PC-3 (cell line): ENCODE measurements at regions not wholly inside any gene's neighbourhood (a gene's known extent, or its start where the extent isn't known, plus 50 kb on each side); places are given as distances from the start of the nearest gene placed in this dataset.

Experiments used
- ATAC-seq: fragments of 200-7000 bp; cut with Tn5 transposase; 2 replicates; pipeline ENCODE4 v1.9.1; 2020; ENCODE audit warnings: mild to moderate bottlenecking, moderate library complexity
- BruUV-seq: library from RNA; stranded (reverse); fragments of 400-500 nt; replicated peaks from 2 replicates; lab custom pipeline; 2021; lab: Mats Ljungman, UMichigan
- CTCF ChIA-PET: fragments of 300-600 bp; sonication (Branson Sonifier 250); formaldehyde crosslinking; loops from one replicate; lab custom pipeline; 2022; ENCODE audit warnings: antibody characterized with exemption; lab: Charles Lee
- POLR2A ChIA-PET: fragments of 300-600 bp; sonication (Branson Sonifier 250); formaldehyde crosslinking; loops from one replicate; lab custom pipeline; 2022; ENCODE audit warnings: antibody characterized with exemption; ENCODE audit not compliant: unreplicated experiment; lab: Charles Lee
- DNase-seq: peaks from one replicate; pipeline ENCODE4 v3.0.0-alpha.2; 2015
- H2AFZ ChIP-seq: fragments of 300-600 bp; sonication (generic); 2 replicates; pipeline ENCODE4 v1.6.0; 2016; ENCODE audit warnings: antibody characterized with exemption, low read length
- H3F3A ChIP-seq: fragments of 300-600 bp; sonication (generic); one replicate; pipeline ENCODE4 v1.6.0; 2017; ENCODE audit warnings: antibody characterized with exemption, low read length, control low read depth, mild to moderate bottlenecking; ENCODE audit not compliant: unreplicated experiment
- H3K27ac ChIP-seq: fragments of 300-600 bp; sonication (generic); 2 replicates; pipeline ENCODE4 v1.5.1; 2016; ENCODE audit warnings: mild to moderate bottlenecking, low read length
- H3K27me3 ChIP-seq: fragments of 300-600 bp; sonication (generic); 2 replicates; pipeline ENCODE4 v1.6.1; 2016; ENCODE audit warnings: low read length, mixed read lengths
- H3K36me3 ChIP-seq: fragments of 300-600 bp; sonication (generic); 2 replicates; pipeline ENCODE4 v1.6.1; 2016; ENCODE audit warnings: low read depth, mixed run types, low read length, mixed read lengths
- H3K4me1 ChIP-seq: fragments of 300-600 bp; sonication (generic); 2 replicates; pipeline ENCODE4 v1.5.1; 2016; ENCODE audit warnings: low read length; ENCODE audit not compliant: insufficient read depth
- H3K4me2 ChIP-seq: fragments of 300-600 bp; sonication (generic); 2 replicates; pipeline ENCODE4 v1.6.0; 2016; ENCODE audit warnings: low read length
- H3K4me3 ChIP-seq: fragments of 300-600 bp; sonication (generic); 2 replicates; pipeline ENCODE4 v1.5.1; 2016; ENCODE audit warnings: mild to moderate bottlenecking, low read length, mixed read lengths
- H3K79me2 ChIP-seq: fragments of 300-600 bp; sonication (generic); 2 replicates; pipeline ENCODE4 v1.6.1; 2017; ENCODE audit warnings: low read length, mixed read lengths
- H3K9ac ChIP-seq: fragments of 300-600 bp; sonication (generic); 2 replicates; pipeline ENCODE4 v1.6.0; 2016; ENCODE audit warnings: mild to moderate bottlenecking, low read length
- H3K9me2 ChIP-seq: fragments of 300-600 bp; sonication (generic); replicated peaks from 2 replicates; pipeline ENCODE4 v1.6.1; 2016; ENCODE audit warnings: mixed run types, low read length, mixed read lengths
- H3K9me3 ChIP-seq: fragments of 300-600 bp; sonication (generic); 2 replicates; pipeline ENCODE4 v1.6.1; 2016; ENCODE audit warnings: low read length, mixed read lengths
- H4K20me1 ChIP-seq: fragments of 300-600 bp; sonication (generic); 2 replicates; pipeline ENCODE4 v1.6.1; 2016; ENCODE audit warnings: low read length, mixed read lengths
- EZH2 ChIP-seq: fragments of 300-600 bp; sonication (generic); IDR thresholded peaks from one replicate; pipeline ENCODE4 v1.6.1; 2017; ENCODE audit warnings: antibody characterized with exemption, mild to moderate bottlenecking, low read length; ENCODE audit not compliant: unreplicated experiment
- EZH2phosphoT487 ChIP-seq: fragments of 300-600 bp; sonication (generic); IDR thresholded peaks from 2 replicates; pipeline ENCODE4 v1.6.1; 2018; ENCODE audit warnings: mild to moderate bottlenecking, antibody characterized with exemption, low read length, borderline replicate concordance
- intact Hi-C: fragments of 100-400 bp; cut with micrococcal nuclease; formaldehyde crosslinking; loops from 2 replicates; pipeline ENCODE4 v1.9.0; 2023
- TF ChIP-seq, protein P1 (sequence below): fragments of 300-600 bp; sonication (generic); conservative IDR thresholded peaks from 2 replicates; pipeline ENCODE4 v1.5.1; 2017; ENCODE audit warnings: antibody characterized with exemption, low read depth, mild to moderate bottlenecking, low read length

DNA sequence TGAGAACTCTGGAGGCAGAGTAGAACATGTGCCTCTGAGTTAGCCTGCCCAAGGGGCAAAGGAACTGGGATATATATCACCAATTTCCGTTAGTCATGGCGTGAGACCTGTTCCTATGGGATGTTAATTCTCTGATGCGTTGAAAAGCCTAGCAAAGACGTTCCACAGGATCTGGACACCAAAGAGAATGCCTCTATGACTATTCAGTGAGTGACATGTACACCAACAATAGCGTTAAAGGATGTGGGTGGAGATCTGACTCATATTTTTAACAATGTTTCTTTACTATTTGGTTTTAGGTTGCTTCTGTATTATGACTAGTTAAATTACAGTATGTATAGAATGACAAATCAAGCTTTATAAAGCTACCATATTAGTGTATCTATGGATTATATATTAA, 320.9 kb upstream of the MC4R start:
- DNase-seq = peak; percentile 81

DNA sequence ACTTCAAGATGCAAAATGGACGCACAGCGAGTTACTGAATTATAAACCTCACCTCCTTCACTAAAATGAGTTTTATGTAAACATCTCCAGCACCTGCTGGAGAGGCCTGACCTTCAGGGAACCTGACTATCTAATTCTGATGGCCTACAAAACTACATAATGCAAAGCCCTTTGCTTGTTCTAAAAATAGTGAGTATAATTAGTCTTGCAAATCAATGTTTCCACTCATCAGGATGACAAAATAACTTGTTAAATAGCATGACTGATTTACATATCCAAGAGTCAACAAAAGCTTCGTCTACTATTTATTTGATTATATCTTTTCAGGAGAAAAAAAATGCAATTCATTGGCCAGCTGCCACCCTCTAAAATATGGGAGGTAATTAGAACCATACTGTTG, 326.3 kb upstream of the MC4R start:
- BruUV-seq = no TSS peak
- H2AFZ ChIP-seq = no peak overlapping the region
- ChIA-PET POLR2A (no interaction called here), CTCF (no interaction called here)
- H3F3A ChIP-seq = no peaks in the 10 kb centered on the region
- peaks cover 3% of the 10 kb centered on the region for H3K4me1 ChIP-seq
- no peaks in the 10 kb centered on the region for H3K79me2 ChIP-seq
- no peaks in the 10 kb centered on the region for H3K9me3 ChIP-seq
- ATAC-seq (no peak), DNase-seq (no peak)
- no peak overlapping the region for H3K27ac ChIP-seq
- H4K20me1 ChIP-seq = no peaks in the 10 kb centered on the region
- no peak overlapping the region for H3K4me2 ChIP-seq
- no peak overlapping the region for H3K9ac ChIP-seq
- no peaks in the 10 kb centered on the region for H3K9me2 ChIP-seq
- no peak for TF ChIP-seq EZH2
- TF ChIP-seq EZH2phosphoT487 = no peak
- TF ChIP-seq, protein P1, sequence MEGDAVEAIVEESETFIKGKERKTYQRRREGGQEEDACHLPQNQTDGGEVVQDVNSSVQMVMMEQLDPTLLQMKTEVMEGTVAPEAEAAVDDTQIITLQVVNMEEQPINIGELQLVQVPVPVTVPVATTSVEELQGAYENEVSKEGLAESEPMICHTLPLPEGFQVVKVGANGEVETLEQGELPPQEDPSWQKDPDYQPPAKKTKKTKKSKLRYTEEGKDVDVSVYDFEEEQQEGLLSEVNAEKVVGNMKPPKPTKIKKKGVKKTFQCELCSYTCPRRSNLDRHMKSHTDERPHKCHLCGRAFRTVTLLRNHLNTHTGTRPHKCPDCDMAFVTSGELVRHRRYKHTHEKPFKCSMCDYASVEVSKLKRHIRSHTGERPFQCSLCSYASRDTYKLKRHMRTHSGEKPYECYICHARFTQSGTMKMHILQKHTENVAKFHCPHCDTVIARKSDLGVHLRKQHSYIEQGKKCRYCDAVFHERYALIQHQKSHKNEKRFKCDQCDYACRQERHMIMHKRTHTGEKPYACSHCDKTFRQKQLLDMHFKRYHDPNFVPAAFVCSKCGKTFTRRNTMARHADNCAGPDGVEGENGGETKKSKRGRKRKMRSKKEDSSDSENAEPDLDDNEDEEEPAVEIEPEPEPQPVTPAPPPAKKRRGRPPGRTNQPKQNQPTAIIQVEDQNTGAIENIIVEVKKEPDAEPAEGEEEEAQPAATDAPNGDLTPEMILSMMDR = no peak
- no peak overlapping the region for H3K4me3 ChIP-seq
- H3K27me3 ChIP-seq = peaks cover 53% of the 10 kb centered on the region
- H3K36me3 ChIP-seq = no peaks in the 10 kb centered on the region
- intact Hi-C loops = no loop called here

More for the DNA sequence above, 320.9 kb upstream of the MC4R start:
- Histone ChIP-seq H3F3A (no peaks in the 10 kb centered on the region), H3K27me3 (peaks cover 22% of the 10 kb centered on the region), H3K4me2 (no peak overlapping the region), H2AFZ (no peak overlapping the region), H3K27ac (peak overlapping the region; percentile 19; the same call in 1 of the 2 replicates), H3K4me1 (peaks cover 10% of the 10 kb centered on the region), H3K9me2 (no peaks in the 10 kb centered on the region), H3K9me3 (no peaks in the 10 kb centered on the region), H4K20me1 (no peaks in the 10 kb centered on the region), H3K9ac (no peak overlapping the region), H3K4me3 (no peak overlapping the region), H3K36me3 (no peaks in the 10 kb centered on the region), H3K79me2 (no peaks in the 10 kb centered on the region)
- BruUV-seq = no TSS peak
- ChIA-PET POLR2A (no interaction called here), CTCF (no interaction called here)
- intact Hi-C loops = loop anchor here (1.0 kb wide), 1 partner anchor 30 kb away; no protein-coding TSS in a partner anchor
- TF ChIP-seq EZH2 (no peak), EZH2phosphoT487 (no peak)
- TF ChIP-seq, protein P1 = no peak
- ATAC-seq = peak; percentile 99

DNA sequence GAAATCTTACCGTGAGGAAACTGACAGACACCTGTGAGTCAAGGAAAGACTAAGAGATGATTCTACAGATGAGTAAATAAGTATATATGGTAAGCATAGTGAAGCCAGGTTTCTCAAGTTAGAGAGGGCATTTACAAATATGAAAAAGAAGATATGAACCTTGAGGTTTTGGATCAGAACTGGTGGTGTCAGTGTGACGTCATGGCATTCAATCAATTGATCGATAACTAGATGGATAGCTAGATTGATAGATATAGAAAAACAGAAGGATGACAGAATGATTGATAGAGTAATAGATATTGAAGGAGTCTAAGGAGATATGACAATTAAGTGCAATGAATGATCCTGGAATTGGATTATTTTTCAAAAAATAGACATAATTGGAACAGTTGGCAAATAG, 350.2 kb upstream of the MC4R start:
- intact Hi-C loops = no loop called here
- ATAC-seq (no peak), DNase-seq (no peak)
- Histone ChIP-seq H3K4me1 (no peaks in the 10 kb centered on the region), H3F3A (no peaks in the 10 kb centered on the region), H3K9ac (no peak overlapping the region), H3K4me2 (no peak overlapping the region), H3K9me3 (no peaks in the 10 kb centered on the region), H4K20me1 (no peaks in the 10 kb centered on the region), H3K36me3 (no peaks in the 10 kb centered on the region), H3K79me2 (no peaks in the 10 kb centered on the region), H3K4me3 (no peak overlapping the region), H3K27me3 (peaks cover 16% of the 10 kb centered on the region; the same call in 1 of the 2 replicates), H3K27ac (no peak overlapping the region), H2AFZ (no peak overlapping the region), H3K9me2 (no peaks in the 10 kb centered on the region)
- POLR2A ChIA-PET = no interaction called here
- TF ChIP-seq EZH2phosphoT487 (no peak), EZH2 (no peak)
- TF ChIP-seq, protein P1 = no peak
- no TSS peak for BruUV-seq
- CTCF ChIA-PET = no interaction called here
